ENCODE measurements at regions not wholly inside any gene's neighbourhood (a gene's known extent, or its start where the extent isn't known, plus 50 kb on each side); places are given as distances from the start of the nearest gene placed in this dataset.
"Not testable (repeated sequence)": the region's sequence is repeated elsewhere in the genome, so short reads cannot be mapped to it uniquely, and the experiment has no call there.

DNA sequence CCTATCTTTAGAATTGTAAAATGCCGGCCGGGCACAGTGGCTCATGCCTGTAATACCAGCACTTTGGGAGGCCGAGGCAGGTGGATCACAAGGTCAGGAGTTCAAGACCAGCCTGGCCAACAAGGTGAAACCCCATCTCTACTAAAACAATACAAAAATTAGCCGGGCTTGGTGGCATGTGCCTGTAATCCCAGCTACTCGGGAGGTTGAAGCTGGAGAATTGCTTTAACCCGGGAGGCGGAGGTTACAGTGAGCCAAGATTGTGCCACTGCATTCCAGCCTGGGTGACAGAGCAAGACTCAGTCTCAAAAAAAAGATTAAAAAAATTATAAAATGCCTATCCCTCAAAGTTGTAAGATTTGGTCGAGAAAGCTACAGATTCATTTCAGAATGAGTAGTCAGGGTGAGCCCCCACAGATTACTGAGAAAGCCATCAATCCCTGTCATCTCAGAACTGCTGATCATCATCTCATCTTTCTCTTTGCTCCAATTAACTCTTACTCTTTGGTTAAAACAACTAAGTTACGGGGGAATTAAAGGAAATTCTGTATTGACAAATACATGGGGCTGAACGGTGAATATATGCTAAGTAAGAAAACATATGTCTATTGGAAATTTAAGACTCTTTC lies 76.9 kb upstream of the TNFSF11 start:
- ATAC-seq (ENCODE audit: low read depth); H3K27me3 Mint-ChIP-seq; POLR2A ChIA-PET; H3K27ac Mint-ChIP-seq; H3K9me3 Mint-ChIP-seq; DNase-seq; H3K36me3 Mint-ChIP-seq; H3K4me3 Mint-ChIP-seq: not testable (repeated sequence)
- peaks cover 18% of the 10 kb centered on the region for H3K4me1 Mint-ChIP-seq

DNA sequence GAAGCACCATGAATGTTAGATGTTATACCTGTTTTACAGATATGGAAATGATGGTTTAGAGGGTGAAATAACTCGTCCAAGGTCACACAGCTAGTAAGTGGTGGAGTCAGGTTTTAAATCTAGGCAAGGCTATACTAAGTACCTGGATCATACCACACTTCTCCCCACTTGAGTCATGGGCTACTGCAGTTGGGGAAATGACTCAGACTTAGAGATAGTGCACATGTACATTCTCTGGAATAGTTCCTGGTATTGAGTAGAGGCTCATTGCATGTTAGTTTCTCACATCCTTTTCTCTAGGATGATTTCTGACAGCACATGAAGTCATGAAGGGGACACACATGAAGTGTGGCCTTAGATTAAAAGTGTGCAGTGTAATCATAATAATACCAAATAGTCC lies 76.2 kb upstream of the TNFSF11 start:
- DNase-seq (no peak), ATAC-seq (ENCODE audit: low read depth) (peak; percentile 76)
- H3K4me3 Mint-ChIP-seq = no peak overlapping the region

GRCh38 chr13:42498521-42498920 lies 75.4 kb upstream of the TNFSF11 start:
- no peak overlapping the region for H3K4me3 Mint-ChIP-seq
- DNase-seq (no peak), ATAC-seq (ENCODE audit: low read depth) (no peak)
- peaks cover 6% of the 10 kb centered on the region for H3K9me3 Mint-ChIP-seq
- no peak overlapping the region for H3K27ac Mint-ChIP-seq
- H3K27me3 Mint-ChIP-seq = no peaks in the 10 kb centered on the region
- peaks cover 5% of the 10 kb centered on the region for H3K36me3 Mint-ChIP-seq
- H3K4me1 Mint-ChIP-seq = peaks cover 18% of the 10 kb centered on the region
- POLR2A ChIA-PET = no interaction called here

More for the DNA sequence above, 76.2 kb upstream of the TNFSF11 start:
- POLR2A ChIA-PET = no interaction called here
- Mint-ChIP-seq H3K36me3 (peaks cover 5% of the 10 kb centered on the region), H3K27me3 (no peaks in the 10 kb centered on the region), H3K4me1 (peaks cover 18% of the 10 kb centered on the region), H3K9me3 (peaks cover 6% of the 10 kb centered on the region), H3K27ac (no peak overlapping the region)
